ENCODE measurements at regions not wholly inside any gene's neighbourhood (a gene's known extent, or its start where the extent isn't known, plus 50 kb on each side); places are given as distances from the start of the nearest gene placed in this dataset.
A peak's percentile ranks its signal among the peaks of the same experiment; 100 is the strongest.

GRCh38 chr20:10963717-10964266, 290.0 kb upstream of the JAG1 start:
- no peak for TF ChIP-seq CTCF (conservative IDR thresholded peaks at IDR 0.05; ENCODE audit: control insufficient read depth, insufficient read depth, low read depth, low read length)
- no peak overlapping the region for H3K4me3 ChIP-seq (ENCODE audit: control insufficient read depth, low read depth, low read length)
- no peak for DNase-seq (ENCODE audit: low read depth)

- TF ChIP-seq CTCF (conservative IDR thresholded peaks at IDR 0.05; ENCODE audit: control insufficient read depth, insufficient read depth, low read depth, low read length), result no peak
- peak; percentile 20 for DNase-seq (ENCODE audit: low read depth)
- no peak overlapping the region for H3K4me3 ChIP-seq (ENCODE audit: control insufficient read depth, low read depth, low read length)
These were observed 292.2 kb upstream of the JAG1 start for GRCh38 chr20:10965936-10966470.

- no peak for DNase-seq (ENCODE audit: low read depth)
- H3K4me3 ChIP-seq (ENCODE audit: control insufficient read depth, low read depth, low read length), result no peak overlapping the region
- TF ChIP-seq CTCF (conservative IDR thresholded peaks at IDR 0.05; ENCODE audit: control insufficient read depth, insufficient read depth, low read depth, low read length), result no peak
These were observed 296.3 kb upstream of the JAG1 start for GRCh38 chr20:10970109-10970508.

GRCh38 chr20:10971096-10971495, 297.3 kb upstream of the JAG1 start:
- DNase-seq (ENCODE audit: low read depth), result no peak
- TF ChIP-seq CTCF (conservative IDR thresholded peaks at IDR 0.05; ENCODE audit: control insufficient read depth, insufficient read depth, low read depth, low read length), result no peak
- no peak overlapping the region for H3K4me3 ChIP-seq (ENCODE audit: control insufficient read depth, low read depth, low read length)

GRCh38 chr20:10972219-10972860, 298.5 kb upstream of the JAG1 start:
- no peak for DNase-seq (ENCODE audit: low read depth)
- no peak for TF ChIP-seq CTCF (conservative IDR thresholded peaks at IDR 0.05; ENCODE audit: control insufficient read depth, insufficient read depth, low read depth, low read length)
- H3K4me3 ChIP-seq (ENCODE audit: control insufficient read depth, low read depth, low read length), result no peak overlapping the region

GRCh38 chr20:10976051-10976450, 302.3 kb upstream of the JAG1 start:
- no peak for DNase-seq (ENCODE audit: low read depth)
- TF ChIP-seq CTCF (conservative IDR thresholded peaks at IDR 0.05; ENCODE audit: control insufficient read depth, insufficient read depth, low read depth, low read length), result no peak
- no peak overlapping the region for H3K4me3 ChIP-seq (ENCODE audit: control insufficient read depth, low read depth, low read length)

All from fibroblast of mammary gland (primary cell).